ENCODE measurements at regions not wholly inside any gene's neighbourhood (a gene's known extent, or its start where the extent isn't known, plus 50 kb on each side); places are given as distances from the start of the nearest gene placed in this dataset.

- intact Hi-C loops (cut with micrococcal nuclease; ENCODE audit: unreplicated experiment): no loop called here
- ChIA-PET CTCF (no interaction called here), POLR2A (ENCODE audit: unreplicated experiment) (no interaction called here)
- no peaks in the 10 kb centered on the region for H3K36me3 ChIP-seq (ENCODE audit: low read depth)
- H4K20me1 ChIP-seq (ENCODE audit: insufficient read depth): no peaks in the 10 kb centered on the region
- no peaks in the 10 kb centered on the region for H3F3A ChIP-seq (ENCODE audit: insufficient read depth, low read depth)
- H3K79me2 ChIP-seq (ENCODE audit: low read depth): no peaks in the 10 kb centered on the region
- no peak overlapping the region for H2AFZ ChIP-seq
- no peak for TF ChIP-seq EZH2 (IDR thresholded peaks at IDR 0.05; ENCODE audit: low read depth)
- TF ChIP-seq CTCF (conservative IDR thresholded peaks at IDR 0.05): no peak
- H3K4me3 ChIP-seq: no peak overlapping the region
- H3K27me3 ChIP-seq (ENCODE audit: insufficient read depth, low read depth): no peaks in the 10 kb centered on the region
- DNase-seq: no peak
- no peaks in the 10 kb centered on the region for H3K9me2 ChIP-seq (ENCODE audit: insufficient read depth)
- no TSS peak for BruUV-seq (replicated peaks)
- H3K9me3 ChIP-seq (ENCODE audit: insufficient read depth, low read depth): no peaks in the 10 kb centered on the region
- no peak overlapping the region for H3K4me2 ChIP-seq
- no peak overlapping the region for H3K27ac ChIP-seq
- no peaks in the 10 kb centered on the region for H3K4me1 ChIP-seq (replicated peaks; ENCODE audit: insufficient read depth)
These were observed 317.4 kb upstream of the ETAA1 start for GRCh38 chr2:67079729-67080128.

GRCh38 chr2:67082813-67083212 lies 314.3 kb upstream of the ETAA1 start:
- no peaks in the 10 kb centered on the region for H3K27me3 ChIP-seq (ENCODE audit: insufficient read depth, low read depth)
- H3K36me3 ChIP-seq (ENCODE audit: low read depth): no peaks in the 10 kb centered on the region
- DNase-seq: no peak
- no peak overlapping the region for H3K27ac ChIP-seq
- H3K4me3 ChIP-seq: no peak overlapping the region
- intact Hi-C loops (cut with micrococcal nuclease; ENCODE audit: unreplicated experiment): no loop called here
- H3K4me2 ChIP-seq: no peak overlapping the region
- no peaks in the 10 kb centered on the region for H3F3A ChIP-seq (ENCODE audit: insufficient read depth, low read depth)
- no peaks in the 10 kb centered on the region for H4K20me1 ChIP-seq (ENCODE audit: insufficient read depth)
- no peaks in the 10 kb centered on the region for H3K9me3 ChIP-seq (ENCODE audit: insufficient read depth, low read depth)
- no peaks in the 10 kb centered on the region for H3K9me2 ChIP-seq (ENCODE audit: insufficient read depth)
- no peak overlapping the region for H2AFZ ChIP-seq
- no TSS peak for BruUV-seq (replicated peaks)
- CTCF ChIA-PET: no interaction called here
- TF ChIP-seq CTCF (conservative IDR thresholded peaks at IDR 0.05) (no peak), EZH2 (IDR thresholded peaks at IDR 0.05; ENCODE audit: low read depth) (no peak)
- no peaks in the 10 kb centered on the region for H3K79me2 ChIP-seq (ENCODE audit: low read depth)
- POLR2A ChIA-PET (ENCODE audit: unreplicated experiment): no interaction called here
- H3K4me1 ChIP-seq (replicated peaks; ENCODE audit: insufficient read depth): no peaks in the 10 kb centered on the region

GRCh38 chr2:67083951-67084350 lies 313.2 kb upstream of the ETAA1 start:
- Histone ChIP-seq H3K4me3 (no peak overlapping the region), H3K36me3 (ENCODE audit: low read depth) (no peaks in the 10 kb centered on the region), H3K79me2 (ENCODE audit: low read depth) (no peaks in the 10 kb centered on the region), H3K9me3 (ENCODE audit: insufficient read depth, low read depth) (no peaks in the 10 kb centered on the region), H2AFZ (no peak overlapping the region), H3F3A (ENCODE audit: insufficient read depth, low read depth) (no peaks in the 10 kb centered on the region), H3K27ac (no peak overlapping the region), H4K20me1 (ENCODE audit: insufficient read depth) (no peaks in the 10 kb centered on the region), H3K4me2 (no peak overlapping the region), H3K9me2 (ENCODE audit: insufficient read depth) (no peaks in the 10 kb centered on the region), H3K27me3 (ENCODE audit: insufficient read depth, low read depth) (no peaks in the 10 kb centered on the region), H3K4me1 (replicated peaks; ENCODE audit: insufficient read depth) (no peaks in the 10 kb centered on the region)
- no TSS peak for BruUV-seq (replicated peaks)
- TF ChIP-seq EZH2 (IDR thresholded peaks at IDR 0.05; ENCODE audit: low read depth) (no peak), CTCF (conservative IDR thresholded peaks at IDR 0.05) (no peak)
- CTCF ChIA-PET: no interaction called here
- POLR2A ChIA-PET (ENCODE audit: unreplicated experiment): no interaction called here
- no peak for DNase-seq
- intact Hi-C loops (cut with micrococcal nuclease; ENCODE audit: unreplicated experiment): no loop called here
